Hematopoietic multipotent progenitor cell treated with erythropoietin and hydrocortisone succinate and interleukin-3 and kit ligand, for 15 days (in vitro differentiated cells): ENCODE measurements at regions not wholly inside any gene's neighbourhood (a gene's known extent, or its start where the extent isn't known, plus 50 kb on each side); places are given as distances from the start of the nearest gene placed in this dataset.
"Not testable (repeated sequence)": the region's sequence is repeated elsewhere in the genome, so short reads cannot be mapped to it uniquely, and the experiment has no call there.

ENCODE experiments used
- DNase-seq: peaks from one replicate; pipeline ENCODE4 v3.0.0-alpha.2; 2015; ENCODE audit warnings: low spot score

- DNase-seq: not testable (repeated sequence)
Observed at GRCh38 chr2:15824467-15824866, 115.9 kb upstream of the MYCN start.

GRCh38 chr2:15825276-15825980, 114.9 kb upstream of the MYCN start:
- no peak for DNase-seq

GRCh38 chr2:15826273-15826717, 114.1 kb upstream of the MYCN start:
- DNase-seq: no peak

DNA sequence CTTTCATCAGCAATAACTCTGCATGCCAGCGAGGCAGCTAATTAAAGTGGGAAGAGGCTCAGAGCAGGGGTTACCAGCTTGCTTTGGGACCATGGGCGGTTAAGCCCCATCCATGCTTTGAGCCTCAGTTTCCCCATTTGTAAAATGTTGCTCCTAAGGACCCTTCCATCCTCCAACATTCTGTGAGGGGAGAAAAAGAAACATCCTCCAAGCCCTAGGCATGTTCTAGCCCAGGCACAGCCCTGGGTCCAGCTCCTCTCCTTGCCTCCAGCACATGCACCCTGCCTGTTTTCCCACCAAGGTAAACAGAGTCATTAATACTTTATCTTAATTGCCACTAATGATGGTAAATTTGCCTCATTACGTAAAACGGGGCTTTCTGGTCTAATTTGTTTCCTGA, 113.3 kb upstream of the MYCN start:
- no peak for DNase-seq

DNA sequence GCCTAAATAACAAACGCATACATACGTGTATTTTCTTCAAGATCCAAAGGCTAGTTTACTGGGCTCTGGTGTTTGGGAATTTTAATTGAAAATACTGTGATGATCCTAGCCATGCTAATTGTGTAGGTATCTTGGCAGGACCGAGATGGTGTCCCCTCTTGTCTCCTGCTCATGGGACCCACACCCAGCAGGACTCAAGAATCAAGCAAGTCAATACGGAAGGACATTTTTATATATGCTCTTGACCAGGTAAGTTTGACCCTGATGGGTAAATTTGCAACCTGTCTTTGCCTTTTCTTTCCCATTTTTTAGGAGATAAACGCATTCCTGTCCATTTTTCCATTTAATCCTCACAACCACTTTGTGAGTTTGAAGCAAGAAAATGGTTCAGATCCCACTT, 111.8 kb upstream of the MYCN start:
- DNase-seq: no peak

DNA sequence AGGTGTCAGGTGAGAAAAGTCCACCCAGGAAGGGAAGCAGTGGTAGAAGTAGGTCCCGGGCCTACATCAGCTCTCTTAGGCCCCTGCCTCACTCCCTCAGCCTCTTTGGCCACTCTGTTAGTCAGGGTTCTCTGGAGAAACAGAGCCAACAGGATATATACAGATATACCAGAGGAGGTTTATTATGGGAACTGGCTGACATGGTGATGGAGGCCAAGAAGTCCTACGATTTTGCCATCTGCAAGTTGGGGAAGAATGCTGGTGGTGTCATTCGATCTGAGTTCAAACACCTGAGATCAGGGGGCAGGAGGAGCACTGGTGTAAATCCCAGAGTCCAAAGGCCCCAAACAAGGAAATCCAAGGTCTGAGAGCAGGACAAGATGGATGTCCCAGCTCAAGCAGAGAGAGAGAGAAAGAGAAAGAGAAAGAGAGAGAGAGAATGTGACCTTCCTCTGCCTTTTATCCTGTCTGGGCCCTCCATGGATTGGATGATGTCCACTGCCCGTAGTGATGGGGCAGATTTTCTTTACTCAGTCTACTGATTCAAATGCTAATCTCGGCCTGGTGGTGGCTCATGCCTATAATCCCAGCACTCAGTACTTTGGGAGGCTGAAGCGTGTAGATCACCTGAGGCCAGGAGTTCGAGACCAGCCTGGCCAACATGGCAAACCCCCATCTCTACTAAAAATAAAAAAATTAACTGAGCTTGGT, 111.1 kb upstream of the MYCN start:
- no peak for DNase-seq

DNA sequence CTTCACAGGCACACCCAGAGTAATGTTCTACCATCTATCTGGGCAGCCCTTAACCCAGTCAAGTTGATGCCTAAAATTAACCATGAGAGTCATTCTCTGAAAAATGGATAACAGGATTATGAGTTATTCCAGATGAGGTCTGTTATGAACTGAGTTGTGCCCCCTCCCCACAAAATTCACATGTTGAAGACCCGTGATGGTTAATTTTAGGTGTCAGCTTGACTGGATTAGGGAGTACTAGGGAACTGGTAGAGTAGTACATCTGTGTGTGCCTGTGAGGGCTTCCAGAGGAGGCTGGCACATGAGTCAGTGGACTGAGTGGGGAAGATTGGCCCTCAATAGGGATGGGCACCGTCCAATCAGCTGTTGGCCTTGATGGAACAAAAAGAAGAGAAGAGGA, 110.4 kb upstream of the MYCN start:
- DNase-seq: no peak

DNA sequence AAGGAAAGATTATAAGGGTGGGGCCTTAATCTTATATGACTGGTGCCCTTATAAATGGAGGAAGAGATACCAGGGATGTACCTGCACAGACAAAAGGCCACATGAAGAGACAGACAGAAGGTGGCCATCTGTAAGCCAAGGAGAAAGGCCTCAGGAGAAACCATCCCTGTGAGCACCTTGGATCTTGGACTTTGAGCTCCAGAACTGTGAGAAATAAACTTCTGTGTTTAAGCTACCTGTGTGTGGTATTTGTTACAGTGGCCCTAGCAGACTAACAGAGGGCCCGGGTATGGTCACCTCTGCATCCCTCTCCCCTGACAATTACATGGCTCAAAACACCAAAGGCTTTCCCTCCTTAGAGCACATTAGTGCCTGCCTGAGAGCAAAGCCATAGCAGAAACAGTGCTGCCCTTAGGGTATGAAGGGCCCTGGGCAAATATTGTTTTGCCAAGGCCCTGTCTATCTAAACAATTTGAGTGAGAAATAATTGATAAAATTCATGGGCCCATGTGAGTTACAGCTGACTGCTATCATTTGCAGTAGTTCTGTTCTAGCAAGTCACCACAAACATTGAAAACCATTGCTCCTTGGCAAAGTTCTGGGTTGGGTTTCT, 109.3 kb upstream of the MYCN start:
- DNase-seq: no peak

- no peak for DNase-seq
Observed at GRCh38 chr2:15832030-15832709, 108.2 kb upstream of the MYCN start.

GRCh38 chr2:15832849-15833680, 107.3 kb upstream of the MYCN start:
- no peak for DNase-seq

DNA sequence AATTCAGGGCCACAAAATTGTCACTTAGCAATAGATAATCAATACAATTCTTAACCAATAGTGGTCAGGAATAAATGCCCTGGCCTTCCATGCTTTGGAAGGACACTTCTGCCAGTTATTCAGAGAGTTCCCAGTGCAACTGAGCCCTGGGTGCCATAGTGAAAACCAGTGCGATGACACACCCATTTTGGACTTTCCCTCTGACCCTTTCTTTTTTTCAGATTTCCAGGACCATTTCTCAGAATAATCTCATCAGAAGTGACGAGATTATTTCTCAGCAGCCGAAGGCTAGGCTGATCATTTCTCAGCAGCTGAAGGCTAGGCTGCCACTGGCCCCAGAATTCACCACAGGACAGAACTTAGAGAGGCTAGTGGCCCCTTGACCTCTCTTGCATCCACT, 106.6 kb upstream of the MYCN start:
- no peak for DNase-seq

DNA sequence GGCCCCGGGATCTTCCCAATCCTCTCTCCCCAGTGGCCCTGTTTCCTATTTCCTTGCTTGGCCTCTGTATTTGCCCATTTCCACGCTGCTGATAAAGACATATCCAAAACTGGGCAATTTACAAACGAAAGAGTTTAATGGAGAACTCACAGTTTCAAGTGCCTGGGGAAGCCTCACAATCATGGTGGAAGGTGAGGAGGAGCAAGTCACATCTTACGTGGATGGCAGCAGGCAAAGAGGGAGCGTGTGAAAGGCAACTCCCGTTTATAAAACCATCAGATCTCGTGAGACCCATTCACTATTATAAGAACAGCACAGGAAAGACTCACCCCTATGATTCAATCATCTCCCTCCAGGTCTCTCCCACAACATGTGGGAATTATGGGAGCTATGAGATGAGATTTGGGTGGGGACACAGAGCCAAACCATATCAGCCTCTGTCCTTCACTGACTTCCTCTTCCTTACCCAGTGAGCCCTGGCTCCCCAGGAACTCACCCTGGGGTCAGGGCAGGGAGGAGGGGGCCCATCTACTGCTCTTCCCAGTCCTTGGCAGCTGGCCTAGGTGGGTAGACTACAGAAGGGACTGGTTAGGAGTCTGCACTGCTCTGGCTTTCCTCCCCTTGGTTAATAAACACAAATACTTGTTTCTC, 105.8 kb upstream of the MYCN start:
- no peak for DNase-seq

GRCh38 chr2:15835991-15836688, 104.2 kb upstream of the MYCN start:
- no peak for DNase-seq

GRCh38 chr2:15836689-15837610, 103.4 kb upstream of the MYCN start:
- no peak for DNase-seq

- no peak for DNase-seq
Observed at GRCh38 chr2:15838481-15839090, 101.8 kb upstream of the MYCN start.

DNA sequence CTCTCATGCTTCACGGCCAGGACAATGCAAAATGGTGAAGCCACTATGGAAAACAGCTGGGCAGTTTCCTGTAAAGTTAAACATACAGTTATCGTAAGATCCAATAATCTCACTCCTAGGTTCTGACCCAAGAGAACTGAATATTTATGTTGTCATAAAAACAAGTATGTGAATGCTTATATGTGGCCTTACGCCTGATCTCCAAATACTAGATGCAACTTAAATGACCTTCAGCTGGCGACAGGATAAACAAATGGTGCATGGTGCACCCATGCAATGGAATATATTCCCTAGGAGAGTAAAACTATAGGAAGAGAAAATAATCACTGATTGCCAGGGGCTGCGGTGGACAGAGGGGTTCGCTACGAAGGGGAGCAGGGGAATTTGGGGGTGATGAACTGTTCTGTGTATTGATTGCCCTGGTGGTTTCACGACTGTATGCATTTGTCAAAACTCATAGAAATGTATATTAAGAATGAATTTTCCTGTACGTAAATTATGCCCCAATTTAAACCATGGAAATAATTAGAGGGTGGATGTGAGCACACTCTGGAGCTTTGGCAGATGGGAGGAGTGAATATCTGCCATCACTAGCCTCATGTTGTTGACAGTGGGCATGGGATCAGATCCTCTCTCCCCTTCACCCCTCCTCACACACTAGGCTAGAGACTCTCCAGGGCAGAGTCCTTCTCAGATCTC, 100.8 kb upstream of the MYCN start:
- DNase-seq: no peak

DNA sequence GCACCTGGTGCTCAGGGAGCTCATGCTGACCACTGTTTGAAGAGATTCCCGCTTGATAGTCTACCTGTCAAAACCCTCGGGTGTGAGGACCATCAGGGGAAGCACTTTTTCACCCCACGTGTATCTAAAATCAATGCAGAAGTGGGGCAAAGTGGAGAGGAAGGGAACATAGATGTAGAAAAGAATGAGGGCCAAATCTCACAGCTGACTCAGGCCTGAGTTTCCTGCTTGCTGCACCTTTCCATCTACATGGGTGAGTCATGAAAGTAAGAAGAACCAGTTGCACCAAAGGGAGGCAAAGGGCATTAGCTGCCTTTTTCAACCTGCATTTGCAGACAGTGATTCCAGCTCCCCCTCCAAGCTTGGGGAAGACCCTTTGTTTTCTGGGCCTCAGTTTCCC, 100.2 kb upstream of the MYCN start:
- no peak for DNase-seq

- no peak for DNase-seq
Observed at GRCh38 chr2:15840969-15841368, 99.4 kb upstream of the MYCN start.
